ENCODE measurements at regions not wholly inside any gene's neighbourhood (a gene's known extent, or its start where the extent isn't known, plus 50 kb on each side); places are given as distances from the start of the nearest gene placed in this dataset.

DNA sequence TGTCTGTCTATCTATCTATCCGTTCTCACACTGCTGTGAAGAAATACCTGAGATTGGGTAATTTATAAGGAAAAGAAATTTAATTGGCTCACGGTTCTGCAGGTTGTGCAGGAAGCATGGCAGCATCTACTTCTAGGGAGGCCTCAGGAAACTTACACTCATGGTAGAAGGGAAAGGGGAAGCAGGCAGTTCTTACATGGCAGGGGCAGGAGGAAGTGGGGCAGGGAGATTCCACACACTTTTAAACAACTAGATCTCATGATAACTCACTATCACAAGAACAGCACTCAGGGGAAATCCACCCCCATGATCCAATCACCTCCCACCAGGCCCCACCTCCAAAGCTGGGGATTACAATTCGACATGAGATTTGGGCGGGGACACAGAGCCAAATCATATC lies 105.3 kb downstream of the SLC10A2 start:
- TF ChIP-seq, protein P1, sequence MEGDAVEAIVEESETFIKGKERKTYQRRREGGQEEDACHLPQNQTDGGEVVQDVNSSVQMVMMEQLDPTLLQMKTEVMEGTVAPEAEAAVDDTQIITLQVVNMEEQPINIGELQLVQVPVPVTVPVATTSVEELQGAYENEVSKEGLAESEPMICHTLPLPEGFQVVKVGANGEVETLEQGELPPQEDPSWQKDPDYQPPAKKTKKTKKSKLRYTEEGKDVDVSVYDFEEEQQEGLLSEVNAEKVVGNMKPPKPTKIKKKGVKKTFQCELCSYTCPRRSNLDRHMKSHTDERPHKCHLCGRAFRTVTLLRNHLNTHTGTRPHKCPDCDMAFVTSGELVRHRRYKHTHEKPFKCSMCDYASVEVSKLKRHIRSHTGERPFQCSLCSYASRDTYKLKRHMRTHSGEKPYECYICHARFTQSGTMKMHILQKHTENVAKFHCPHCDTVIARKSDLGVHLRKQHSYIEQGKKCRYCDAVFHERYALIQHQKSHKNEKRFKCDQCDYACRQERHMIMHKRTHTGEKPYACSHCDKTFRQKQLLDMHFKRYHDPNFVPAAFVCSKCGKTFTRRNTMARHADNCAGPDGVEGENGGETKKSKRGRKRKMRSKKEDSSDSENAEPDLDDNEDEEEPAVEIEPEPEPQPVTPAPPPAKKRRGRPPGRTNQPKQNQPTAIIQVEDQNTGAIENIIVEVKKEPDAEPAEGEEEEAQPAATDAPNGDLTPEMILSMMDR (IDR thresholded peaks at IDR 0.05; ENCODE audit: insufficient read depth, low read length), result no peak
- no peak for DNase-seq (ENCODE audit: low read depth)
- no peak overlapping the region for H3K4me3 ChIP-seq (ENCODE audit: low read depth, low read length)

DNA sequence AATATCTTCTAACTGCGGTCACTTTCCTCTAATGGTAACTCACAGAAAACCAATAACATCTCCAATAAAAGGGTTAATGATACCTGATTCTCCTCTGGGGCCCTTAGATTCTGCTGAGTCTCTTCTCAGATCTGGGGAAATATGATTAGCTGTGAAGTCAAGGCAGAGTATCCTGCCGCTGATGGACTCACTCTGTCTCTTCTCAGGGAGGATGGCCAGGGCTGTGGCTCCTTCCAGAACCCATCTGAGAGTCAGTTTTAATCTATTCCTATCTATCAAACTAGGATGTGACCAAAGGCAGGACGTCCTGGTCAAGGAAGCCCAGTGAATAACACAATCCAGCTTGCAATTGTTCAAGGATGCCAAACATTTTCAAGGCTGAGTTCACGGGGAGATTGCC lies 109.8 kb downstream of the SLC10A2 start:
- TF ChIP-seq, protein P1 (IDR thresholded peaks at IDR 0.05; ENCODE audit: insufficient read depth, low read length), result no peak
- DNase-seq (ENCODE audit: low read depth), result no peak

DNA sequence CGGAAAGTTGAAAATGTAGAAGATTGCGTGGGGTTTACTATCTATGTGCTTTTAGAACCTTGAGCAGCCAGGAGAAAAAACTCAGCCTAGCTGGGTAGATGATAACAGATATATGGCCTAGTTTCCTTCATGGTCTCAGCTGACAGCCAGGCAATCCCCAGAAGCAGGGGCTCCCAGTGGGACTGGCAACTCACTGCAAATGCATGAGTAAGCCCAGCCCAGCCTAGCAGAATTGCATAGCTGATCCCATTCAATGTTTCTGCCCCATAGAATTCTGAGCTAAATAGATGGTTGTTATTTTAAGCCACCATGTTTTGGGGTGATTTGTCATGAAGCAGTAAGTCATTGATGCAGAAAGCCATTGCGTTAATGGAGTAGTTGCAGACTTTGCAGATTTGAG lies 108.5 kb downstream of the ERCC5 start:
- TF ChIP-seq, protein P1 (IDR thresholded peaks at IDR 0.05; ENCODE audit: insufficient read depth, low read length), result no peak
- H3K4me3 ChIP-seq (ENCODE audit: low read depth, low read length), result no peak overlapping the region
- DNase-seq (ENCODE audit: low read depth), result no peak

More for the DNA sequence above, 109.8 kb downstream of the SLC10A2 start:
- H3K4me3 ChIP-seq (ENCODE audit: low read depth, low read length), result no peak overlapping the region

DNA sequence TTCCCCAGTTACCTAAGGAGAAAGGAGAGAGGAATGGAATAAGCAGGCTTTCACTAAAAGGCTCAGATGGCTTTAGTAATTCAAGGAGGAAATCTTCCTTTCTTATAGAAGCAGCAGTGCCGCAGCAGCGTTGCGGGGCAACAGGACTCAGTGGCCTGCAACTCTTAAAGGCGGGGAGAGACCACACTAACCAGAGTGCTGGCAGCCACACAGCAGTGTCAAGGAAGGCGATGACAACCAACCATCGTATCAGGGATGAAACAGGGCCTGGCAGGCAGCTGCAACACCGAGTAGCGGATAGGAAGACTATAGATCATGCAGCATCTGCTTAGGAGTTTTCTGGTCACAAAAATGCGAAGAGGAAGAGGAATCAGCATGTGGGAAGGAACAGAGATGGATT lies 106.0 kb downstream of the ERCC5 start:
- TF ChIP-seq, protein P1 (IDR thresholded peaks at IDR 0.05; ENCODE audit: insufficient read depth, low read length), result no peak
- no peak for DNase-seq (ENCODE audit: low read depth)
- no peak overlapping the region for H3K4me3 ChIP-seq (ENCODE audit: low read depth, low read length)

DNA sequence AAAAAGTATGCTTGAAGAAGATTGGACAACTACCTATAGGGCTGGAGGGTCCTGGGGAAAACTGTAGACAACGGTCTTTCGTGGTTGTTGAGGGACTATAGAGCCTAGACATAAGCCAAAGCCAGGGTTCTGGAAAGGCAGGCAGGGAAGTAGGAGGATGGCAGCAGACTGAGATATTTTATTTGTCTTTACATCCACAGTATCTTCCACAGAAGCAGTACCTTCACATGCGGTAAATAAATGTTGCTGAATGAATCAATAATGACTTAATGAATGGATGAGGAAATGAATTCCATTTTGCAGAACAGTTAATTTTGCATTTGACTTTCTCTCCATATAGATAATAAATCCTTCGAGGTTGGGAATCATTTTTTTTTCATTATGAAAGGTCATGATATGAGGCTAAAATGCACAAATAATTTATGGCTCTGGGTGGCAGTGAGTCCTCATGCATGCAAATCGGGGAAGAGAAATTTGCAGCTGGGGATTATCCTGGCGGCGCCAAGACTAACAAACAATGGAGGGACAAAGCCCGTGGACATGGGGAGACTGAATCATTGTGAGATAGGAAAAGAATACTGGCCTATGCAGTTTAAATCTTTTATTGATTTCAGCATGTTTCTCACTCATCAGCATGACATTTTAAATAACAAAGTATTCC lies 102.0 kb downstream of the ERCC5 start:
- peak; percentile 2 for DNase-seq (ENCODE audit: low read depth)
- TF ChIP-seq, protein P1 (IDR thresholded peaks at IDR 0.05; ENCODE audit: insufficient read depth, low read length), result no peak
- H3K4me3 ChIP-seq (ENCODE audit: low read depth, low read length), result no peak overlapping the region

DNA sequence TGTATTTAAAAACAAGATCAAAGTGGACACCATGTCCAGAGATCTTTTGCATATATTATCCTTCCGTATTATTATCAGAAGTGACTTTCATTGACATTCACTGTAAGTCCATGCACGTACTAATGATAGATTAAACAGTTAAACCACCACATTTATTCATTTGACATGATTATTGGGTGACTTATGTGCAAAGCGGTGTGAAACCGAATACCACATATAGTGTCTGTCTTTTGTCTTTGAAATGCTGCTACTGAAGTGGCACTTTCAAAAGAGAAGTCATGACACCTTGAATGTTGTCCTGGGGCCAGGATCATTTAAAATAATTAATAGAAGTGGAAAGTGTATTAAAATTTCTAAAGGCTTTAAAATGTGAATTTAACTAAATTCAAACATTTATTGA lies 100.1 kb downstream of the ERCC5 start:
- TF ChIP-seq, protein P1 (IDR thresholded peaks at IDR 0.05; ENCODE audit: insufficient read depth, low read length), result no peak
- no peak overlapping the region for H3K4me3 ChIP-seq (ENCODE audit: low read depth, low read length)
- DNase-seq (ENCODE audit: low read depth), result no peak

DNA sequence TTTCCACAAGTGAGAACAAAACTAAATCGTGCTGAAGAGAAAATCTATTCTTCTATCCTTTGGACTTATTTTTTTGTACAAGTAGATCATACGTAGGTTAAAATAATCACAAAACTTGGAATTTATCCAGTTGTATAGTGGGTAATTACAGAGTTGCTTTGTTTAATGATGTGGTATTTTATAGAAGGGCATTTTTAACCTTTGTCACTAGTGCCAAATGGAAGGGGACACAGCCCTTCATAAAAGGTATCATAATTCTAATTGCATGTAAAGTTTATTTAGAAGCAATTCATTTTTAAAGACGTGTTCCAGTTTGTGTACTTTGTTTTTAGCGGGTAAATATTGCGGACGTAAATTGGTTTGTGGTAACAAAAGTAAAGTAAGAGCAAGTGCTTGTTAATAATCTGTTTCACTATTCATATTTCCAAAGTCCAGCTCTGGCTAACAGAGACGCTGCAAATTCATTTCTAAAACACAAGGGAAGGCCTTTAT lies 99.5 kb downstream of the ERCC5 start:
- no peak overlapping the region for H3K4me3 ChIP-seq (ENCODE audit: low read depth, low read length)
- TF ChIP-seq, protein P1 (IDR thresholded peaks at IDR 0.05; ENCODE audit: insufficient read depth, low read length), result no peak
- DNase-seq (ENCODE audit: low read depth), result no peak

Data from fibroblast of the aortic adventitia (primary cell).